ENCODE measurements at regions not wholly inside any gene's neighbourhood (a gene's known extent, or its start where the extent isn't known, plus 50 kb on each side); places are given as distances from the start of the nearest gene placed in this dataset.
"Not testable (repeated sequence)": the region's sequence is repeated elsewhere in the genome, so short reads cannot be mapped to it uniquely, and the experiment has no call there.

DNA sequence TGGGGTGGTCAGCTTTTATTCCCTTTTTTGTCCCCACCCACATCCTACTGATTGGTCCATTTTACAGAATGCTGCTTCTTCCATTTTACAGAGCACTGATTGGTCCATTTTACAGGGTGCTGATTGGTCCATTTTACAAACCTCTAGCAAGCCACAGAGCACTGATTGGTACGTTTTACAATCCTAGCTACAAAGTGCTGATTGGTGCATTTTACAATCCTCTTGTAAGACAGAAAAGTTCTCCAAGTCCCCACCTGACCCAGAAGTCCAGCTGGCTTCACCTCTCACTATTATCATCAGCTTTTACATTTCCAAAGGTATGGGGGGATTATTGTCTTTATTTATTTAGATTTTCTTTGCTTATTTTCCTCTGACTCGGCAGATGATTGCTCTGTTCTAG lies 390.4 kb upstream of the STXBP6 start:
- TF ChIP-seq, protein P1, sequence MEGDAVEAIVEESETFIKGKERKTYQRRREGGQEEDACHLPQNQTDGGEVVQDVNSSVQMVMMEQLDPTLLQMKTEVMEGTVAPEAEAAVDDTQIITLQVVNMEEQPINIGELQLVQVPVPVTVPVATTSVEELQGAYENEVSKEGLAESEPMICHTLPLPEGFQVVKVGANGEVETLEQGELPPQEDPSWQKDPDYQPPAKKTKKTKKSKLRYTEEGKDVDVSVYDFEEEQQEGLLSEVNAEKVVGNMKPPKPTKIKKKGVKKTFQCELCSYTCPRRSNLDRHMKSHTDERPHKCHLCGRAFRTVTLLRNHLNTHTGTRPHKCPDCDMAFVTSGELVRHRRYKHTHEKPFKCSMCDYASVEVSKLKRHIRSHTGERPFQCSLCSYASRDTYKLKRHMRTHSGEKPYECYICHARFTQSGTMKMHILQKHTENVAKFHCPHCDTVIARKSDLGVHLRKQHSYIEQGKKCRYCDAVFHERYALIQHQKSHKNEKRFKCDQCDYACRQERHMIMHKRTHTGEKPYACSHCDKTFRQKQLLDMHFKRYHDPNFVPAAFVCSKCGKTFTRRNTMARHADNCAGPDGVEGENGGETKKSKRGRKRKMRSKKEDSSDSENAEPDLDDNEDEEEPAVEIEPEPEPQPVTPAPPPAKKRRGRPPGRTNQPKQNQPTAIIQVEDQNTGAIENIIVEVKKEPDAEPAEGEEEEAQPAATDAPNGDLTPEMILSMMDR (IDR thresholded peaks at IDR 0.05): not testable (repeated sequence)
- not testable (repeated sequence) for TF ChIP-seq TFCP2L1 (CRISPR knock-in tag; IDR thresholded peaks at IDR 0.05); POLR2A (IDR thresholded peaks at IDR 0.05; ENCODE audit: low read length); RCOR1 (IDR thresholded peaks at IDR 0.05; ENCODE audit: low read depth, low read length)
